Loucy (cell line): ENCODE measurements at regions not wholly inside any gene's neighbourhood (a gene's known extent, or its start where the extent isn't known, plus 50 kb on each side); places are given as distances from the start of the nearest gene placed in this dataset.

Source experiments
- CTCF ChIP-seq: fragments of 200-600 bp; sonication (generic); conservative IDR thresholded peaks from 2 replicates; pipeline ENCODE4 v1.5.1; 2014; ENCODE audit warnings: mild to moderate bottlenecking, antibody characterized with exemption, low read length
- EZH2phosphoT487 ChIP-seq: fragments of 200-600 bp; IDR thresholded peaks from 2 replicates; pipeline ENCODE4 v1.6.1; 2018; ENCODE audit warnings: antibody characterized with exemption, mild to moderate bottlenecking, moderate library complexity, borderline replicate concordance

DNA sequence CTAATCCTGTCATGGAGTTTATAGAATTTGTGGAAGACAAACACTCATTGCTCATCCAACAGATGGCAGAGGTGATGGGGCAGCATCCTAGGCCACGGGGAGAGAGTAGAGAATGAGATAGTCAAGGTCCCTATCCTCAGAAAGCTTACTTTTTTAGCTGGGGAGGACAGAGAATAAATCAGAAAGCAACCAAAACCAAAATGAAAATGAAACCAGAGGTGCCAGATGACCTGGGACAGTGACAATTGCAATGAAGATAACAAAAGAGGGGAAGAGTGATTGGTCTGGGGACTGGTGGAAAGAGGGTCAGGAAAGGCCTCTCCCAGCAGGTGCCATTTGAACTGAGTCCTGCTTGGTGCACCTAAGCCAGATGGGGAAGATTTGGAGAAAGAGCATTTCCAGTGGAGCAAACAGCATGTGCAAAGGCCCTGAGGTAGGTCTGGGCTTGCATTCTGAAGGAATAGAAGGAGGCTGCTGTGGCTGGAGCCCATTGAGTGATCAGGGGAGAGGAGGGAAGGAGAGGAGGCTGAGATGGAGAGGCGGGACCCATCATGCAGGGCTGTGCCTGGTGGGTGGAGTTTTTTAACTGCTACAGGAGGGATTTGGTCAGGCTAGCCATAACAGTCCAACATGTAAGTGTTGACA is 164.1 kb downstream of the RPS24 start:
- TF ChIP-seq CTCF, result no peak
- no peak for TF ChIP-seq EZH2phosphoT487
